T-cell (primary cell): ENCODE measurements at regions not wholly inside any gene's neighbourhood (a gene's known extent, or its start where the extent isn't known, plus 50 kb on each side); places are given as distances from the start of the nearest gene placed in this dataset.

ENCODE experiments used
- ATAC-seq, 4 experiments: fragments of 200-7000 bp in 3 of 4; fragments of 150-1000 bp in 1 of 4; cut with Tn5 transposase; replicated peaks in 1 of 4; 1 replicate in 3 of 4; 2 replicates in 1 of 4; pipeline ENCODE4 v1.10.0; 2021; ENCODE audit warnings: moderate library complexity in 3 of 4, mild to moderate bottlenecking in 2 of 4, moderate number of reproducible peaks in 1 of 4
- CTCF ChIA-PET, 2 donors: fragments of 300-600 bp; sonication (Branson Sonifier 250); formaldehyde crosslinking; loops; one replicate each; lab custom pipeline; 2022; ENCODE audit warnings: antibody characterized with exemption in 2 of 2; lab: Charles Lee
- POLR2A ChIA-PET, 2 donors: fragments of 300-600 bp; sonication (Branson Sonifier 250); formaldehyde crosslinking; loops; one replicate each; lab custom pipeline; 2022; ENCODE audit warnings: antibody characterized with exemption in 2 of 2; lab: Charles Lee
- DNase-seq, 35 experiments: peaks; one replicate each; pipeline versions ENCODE4 v3.0.0 to v3.0.0-alpha.2; 2013 to 2023
- H3K27ac ChIP-seq: one replicate; pipeline ENCODE4 v1.5.1; 2013; ENCODE audit warnings: low read length
- H3K27me3 ChIP-seq, 2 experiments: replicated peaks in 1 of 2; 1 replicate in 1 of 2; 2 replicates in 1 of 2; pipeline versions ENCODE4 v1.6.1 to v1.7.0; 2013; ENCODE audit warnings: low read length in 1 of 2, mixed read lengths in 1 of 2; ENCODE audit not compliant: control insufficient read depth in 2 of 2, insufficient read depth in 2 of 2; ENCODE audit errors: extremely low read depth in 1 of 2
- H3K36me3 ChIP-seq, 2 donors: 1 replicate in 1 of 2; 2 replicates in 1 of 2; pipeline versions ENCODE4 v1.6.1 to v1.7.0; 2013; ENCODE audit warnings: low read length in 1 of 2; ENCODE audit not compliant: control insufficient read depth in 2 of 2, insufficient read depth in 1 of 2; ENCODE audit errors: extremely low read depth in 1 of 2
- H3K4me1 ChIP-seq, 2 experiments: 1 replicate in 1 of 2; 2 replicates in 1 of 2; pipeline versions ENCODE4 v1.6.1 to v1.7.0; 2013; ENCODE audit warnings: low read length in 2 of 2, mixed read lengths in 1 of 2; ENCODE audit not compliant: insufficient read depth in 2 of 2, control insufficient read depth in 1 of 2; ENCODE audit errors: extremely low read depth in 1 of 2
- H3K4me3 ChIP-seq, 2 donors: 1 replicate in 1 of 2; 2 replicates in 1 of 2; pipeline versions ENCODE4 v1.5.1 to v1.7.0; 2013; ENCODE audit warnings: mild to moderate bottlenecking in 2 of 2, low read length in 1 of 2, moderate library complexity in 1 of 2; ENCODE audit not compliant: control insufficient read depth in 1 of 2; ENCODE audit errors: extremely low read depth in 1 of 2
- H3K9me3 ChIP-seq: 2 replicates; pipeline ENCODE4 v1.7.0; 2013
- H3K27ac Mint-ChIP-seq, 2 donors: one replicate each; pipeline ENCODE4 v1.8.0; 2020 to 2021; ENCODE audit warnings: mild to moderate bottlenecking in 2 of 2, mixed read lengths in 2 of 2
- H3K27me3 Mint-ChIP-seq, 2 donors: one replicate each; pipeline ENCODE4 v1.8.0; 2021 to 2022; ENCODE audit warnings: mixed read lengths in 2 of 2
- H3K36me3 Mint-ChIP-seq: one replicate; pipeline ENCODE4 v1.8.0; 2021; ENCODE audit warnings: mixed read lengths
- H3K4me1 Mint-ChIP-seq, 3 donors: one replicate each; pipeline ENCODE4 v1.8.0; 2020 to 2022; ENCODE audit warnings: mixed read lengths in 3 of 3, mild to moderate bottlenecking in 1 of 3
- H3K4me3 Mint-ChIP-seq, 3 donors: one replicate each; pipeline ENCODE4 v1.8.0; 2020 to 2022; ENCODE audit warnings: mild to moderate bottlenecking in 3 of 3, mixed read lengths in 3 of 3, moderate library complexity in 3 of 3
- H3K9me3 Mint-ChIP-seq, 3 donors: one replicate each; pipeline ENCODE4 v1.8.0; 2020 to 2022; ENCODE audit warnings: mixed read lengths in 3 of 3
- WGBS: methylation state at CpG from one replicate; pipeline ENCODE4 v1.1.5; 2013; ENCODE audit warnings: missing lambda C conversion rate; ENCODE audit not compliant: insufficient coverage; 5-methylcytosine and 5-hydroxymethylcytosine counted together

- Histone ChIP-seq H3K9me3 (no peaks in the 10 kb centered on the region), H3K4me1 (no peaks in the 10 kb centered on the region), H3K27ac (no peak overlapping the region), H3K4me3 (no peak overlapping the region), H3K27me3 (no peaks in the 10 kb centered on the region), H3K36me3 (no peaks in the 10 kb centered on the region)
- ChIA-PET POLR2A (no interaction called here), CTCF (no interaction called here)
- no peak overlapping the region for H3K27ac Mint-ChIP-seq
- H3K27me3 Mint-ChIP-seq: no peaks in the 10 kb centered on the region
- no peaks in the 10 kb centered on the region for H3K36me3 Mint-ChIP-seq
- 71% methylated on average over 1 of the region's 2 CpGs for WGBS
- ATAC-seq (no peak), DNase-seq (no peak)
- H3K9me3 Mint-ChIP-seq: no peaks in the 10 kb centered on the region
- no peaks in the 10 kb centered on the region for H3K4me1 Mint-ChIP-seq
- no peak overlapping the region for H3K4me3 Mint-ChIP-seq
These were observed 159.9 kb upstream of the CMC1 start for GRCh38 chr3:28081533-28081947.

GRCh38 chr3:28087591-28087990, 153.8 kb upstream of the CMC1 start:
- POLR2A ChIA-PET: no interaction called here
- no CpG with 5 or more reads among the region's 2 CpGs for WGBS

GRCh38 chr3:28088811-28089526, 152.4 kb upstream of the CMC1 start:
- H3K9me3 ChIP-seq: no peaks in the 10 kb centered on the region
- DNase-seq (no peak), ATAC-seq (no peak)
- ChIA-PET POLR2A (no interaction called here), CTCF (interaction anchor here in 1 of 2 donors (0.7 kb wide), 2 partner anchors 367 to 377 kb away, joined by 3 read pairs; partner anchors contain the start of gene EOMES)
- Mint-ChIP-seq H3K27ac (peak overlapping the region in 1 of 2 donors; percentile 4), H3K9me3 (peaks cover 0 to 13% (median 5%) of the 10 kb centered on the region in 3 donors), H3K36me3 (peaks cover 3% of the 10 kb centered on the region), H3K27me3 (no peaks in the 10 kb centered on the region), H3K4me1 (peaks cover 0 to 7% (median 5%) of the 10 kb centered on the region in 3 donors), H3K4me3 (no peak overlapping the region)
- no peaks in the 10 kb centered on the region for H3K27me3 ChIP-seq
- H3K36me3 ChIP-seq: no peaks in the 10 kb centered on the region
- no peak overlapping the region for H3K27ac ChIP-seq
- 93% methylated on average over 2 of the region's 7 CpGs for WGBS
- H3K4me1 ChIP-seq: no peaks in the 10 kb centered on the region
- no peak overlapping the region for H3K4me3 ChIP-seq

More at GRCh38 chr3:28087591-28087990, 153.8 kb upstream of the CMC1 start:
- H3K9me3 Mint-ChIP-seq: peaks cover 0 to under 1% (median 0%) of the 10 kb centered on the region in 3 donors
- no peaks in the 10 kb centered on the region for H3K27me3 ChIP-seq
- DNase-seq (no peak), ATAC-seq (no peak)
- no peak overlapping the region for H3K4me3 Mint-ChIP-seq
- H3K9me3 ChIP-seq: no peaks in the 10 kb centered on the region
- H3K27ac ChIP-seq: no peak overlapping the region
- no peaks in the 10 kb centered on the region for H3K4me1 ChIP-seq
- no peaks in the 10 kb centered on the region for H3K36me3 ChIP-seq
- H3K4me3 ChIP-seq: no peak overlapping the region
- peaks cover under 1% of the 10 kb centered on the region for H3K36me3 Mint-ChIP-seq
- no peak overlapping the region for H3K27ac Mint-ChIP-seq
- no peaks in the 10 kb centered on the region for H3K27me3 Mint-ChIP-seq
- CTCF ChIA-PET: no interaction called here
- H3K4me1 Mint-ChIP-seq: peaks cover 0 to 7% (median 5%) of the 10 kb centered on the region in 3 donors

GRCh38 chr3:28089527-28089897, 151.9 kb upstream of the CMC1 start:
- H3K4me3 ChIP-seq: no peak overlapping the region
- H3K27me3 ChIP-seq: no peaks in the 10 kb centered on the region
- CTCF ChIA-PET: interaction anchor here in 1 of 2 donors (0.7 kb wide), 1 partner anchor 368 kb away, joined by 3 read pairs; the partner anchor contains the start of gene EOMES
- Mint-ChIP-seq H3K4me1 (peaks cover 0 to 7% (median 5%) of the 10 kb centered on the region in 3 donors), H3K27ac (peak overlapping the region in 1 of 2 donors; percentile 4), H3K36me3 (peaks cover 3% of the 10 kb centered on the region), H3K4me3 (no peak overlapping the region), H3K9me3 (peaks cover 0 to 17% (median 9%) of the 10 kb centered on the region in 3 donors), H3K27me3 (no peaks in the 10 kb centered on the region)
- ATAC-seq (peak in 2 of 4 experiments; percentile 43 to 44), DNase-seq (peak in 1 of 35 experiments; percentile 24)
- no peaks in the 10 kb centered on the region for H3K36me3 ChIP-seq
- no peak overlapping the region for H3K27ac ChIP-seq
- WGBS: no CpG with 5 or more reads among the region's 2 CpGs
- POLR2A ChIA-PET: no interaction called here
- H3K4me1 ChIP-seq: no peaks in the 10 kb centered on the region
- H3K9me3 ChIP-seq: no peaks in the 10 kb centered on the region

- DNase-seq (no peak), ATAC-seq (no peak)
- H3K36me3 ChIP-seq: no peaks in the 10 kb centered on the region
- H3K9me3 ChIP-seq: no peaks in the 10 kb centered on the region
- no peak overlapping the region for H3K4me3 ChIP-seq
- Mint-ChIP-seq H3K4me1 (peaks cover 0 to 6% (median 0%) of the 10 kb centered on the region in 3 donors), H3K36me3 (no peaks in the 10 kb centered on the region), H3K9me3 (peaks cover 4 to 25% (median 19%) of the 10 kb centered on the region in 3 donors), H3K27ac (no peak overlapping the region), H3K27me3 (peaks cover 0 to 5% of the 10 kb centered on the region in 2 donors), H3K4me3 (no peak overlapping the region)
- no peaks in the 10 kb centered on the region for H3K4me1 ChIP-seq
- WGBS: no CpG with 5 or more reads among the region's 2 CpGs
- ChIA-PET CTCF (no interaction called here), POLR2A (interaction anchor here in 1 of 2 donors (1.1 kb wide), 1 partner anchor 18 kb away, joined by 3 read pairs; no protein-coding TSS in a partner anchor)
- no peaks in the 10 kb centered on the region for H3K27me3 ChIP-seq
- H3K27ac ChIP-seq: no peak overlapping the region
These were observed 142.1 kb upstream of the CMC1 start for GRCh38 chr3:28099296-28099695.

- no CpG with 5 or more reads among the region's 1 CpG for WGBS
- Mint-ChIP-seq H3K9me3 (peaks cover 4 to 24% (median 19%) of the 10 kb centered on the region in 3 donors), H3K4me1 (peaks cover 0 to 6% (median 0%) of the 10 kb centered on the region in 3 donors), H3K36me3 (no peaks in the 10 kb centered on the region), H3K27ac (no peak overlapping the region), H3K27me3 (peaks cover 4 to 9% of the 10 kb centered on the region in 2 donors), H3K4me3 (no peak overlapping the region)
- no peaks in the 10 kb centered on the region for H3K4me1 ChIP-seq
- H3K27ac ChIP-seq: no peak overlapping the region
- DNase-seq (no peak), ATAC-seq (no peak)
- H3K27me3 ChIP-seq: no peaks in the 10 kb centered on the region
- ChIA-PET POLR2A (no interaction called here), CTCF (interaction anchor here in 1 of 2 donors (0.7 kb wide), 1 partner anchor 196 kb away, joined by 3 read pairs; no protein-coding TSS in a partner anchor)
- H3K9me3 ChIP-seq: no peaks in the 10 kb centered on the region
- no peak overlapping the region for H3K4me3 ChIP-seq
- H3K36me3 ChIP-seq: no peaks in the 10 kb centered on the region
These were observed 139.7 kb upstream of the CMC1 start for GRCh38 chr3:28101705-28102104.
